Upper lobe of left lung (tissue), 4 donors: ENCODE measurements at regions not wholly inside any gene's neighbourhood (a gene's known extent, or its start where the extent isn't known, plus 50 kb on each side); places are given as distances from the start of the nearest gene placed in this dataset.

Source experiments
- EP300 ChIP-seq, 4 donors: sonication (generic); formaldehyde crosslinking; IDR thresholded peaks; one replicate each; pipeline ENCODE4 v1.5.1; 2017; ENCODE audit warnings: antibody characterized with exemption in 4 of 4, control low read depth in 2 of 4
- POLR2A ChIP-seq, 4 donors: fragments of 450-650 bp; IDR thresholded peaks; one replicate each; pipeline ENCODE4 v1.5.1; 2016 to 2017; ENCODE audit warnings: antibody characterized with exemption in 4 of 4, mild to moderate bottlenecking in 2 of 4
- TF ChIP-seq, protein P1 (sequence below), 6 experiments: fragments of 450-650 bp in 4 of 6; fragments of 200-600 bp in 2 of 6; sonication (generic) in 2 of 6; IDR thresholded peaks; one replicate each; pipeline ENCODE4 v1.5.1; 2016 to 2019; ENCODE audit warnings: antibody characterized with exemption in 6 of 6

DNA sequence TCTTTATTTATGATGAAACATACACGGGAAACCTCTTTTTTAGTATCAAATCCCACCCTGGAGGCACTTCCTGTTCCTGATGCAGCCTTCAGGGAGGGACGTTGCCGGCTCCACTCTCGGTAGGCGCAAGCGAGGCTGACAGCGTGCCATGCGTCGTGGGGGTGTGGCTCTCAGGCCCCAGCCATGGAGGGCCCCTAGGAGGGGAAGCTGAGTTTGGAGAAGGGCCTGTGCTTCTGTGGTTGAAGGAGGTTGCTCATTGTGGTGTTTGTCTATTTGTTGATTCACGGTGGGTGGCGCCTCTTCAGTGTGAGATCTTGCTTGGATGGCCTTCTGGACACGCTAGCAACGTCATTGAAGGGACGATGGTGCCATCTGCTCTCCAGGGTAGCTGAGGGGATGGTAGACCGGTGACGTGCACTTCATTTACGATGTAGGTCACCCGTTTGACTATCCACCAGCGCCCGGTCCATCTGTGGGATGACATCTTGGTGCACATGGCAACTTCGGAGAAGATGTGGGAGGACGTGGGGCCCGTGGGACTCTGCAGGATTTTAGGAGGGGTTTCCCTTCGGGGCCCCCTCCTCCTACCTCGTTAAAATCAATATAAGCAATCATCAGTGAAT is 126.3 kb upstream of the RTL1 start:
- TF ChIP-seq, protein P1, sequence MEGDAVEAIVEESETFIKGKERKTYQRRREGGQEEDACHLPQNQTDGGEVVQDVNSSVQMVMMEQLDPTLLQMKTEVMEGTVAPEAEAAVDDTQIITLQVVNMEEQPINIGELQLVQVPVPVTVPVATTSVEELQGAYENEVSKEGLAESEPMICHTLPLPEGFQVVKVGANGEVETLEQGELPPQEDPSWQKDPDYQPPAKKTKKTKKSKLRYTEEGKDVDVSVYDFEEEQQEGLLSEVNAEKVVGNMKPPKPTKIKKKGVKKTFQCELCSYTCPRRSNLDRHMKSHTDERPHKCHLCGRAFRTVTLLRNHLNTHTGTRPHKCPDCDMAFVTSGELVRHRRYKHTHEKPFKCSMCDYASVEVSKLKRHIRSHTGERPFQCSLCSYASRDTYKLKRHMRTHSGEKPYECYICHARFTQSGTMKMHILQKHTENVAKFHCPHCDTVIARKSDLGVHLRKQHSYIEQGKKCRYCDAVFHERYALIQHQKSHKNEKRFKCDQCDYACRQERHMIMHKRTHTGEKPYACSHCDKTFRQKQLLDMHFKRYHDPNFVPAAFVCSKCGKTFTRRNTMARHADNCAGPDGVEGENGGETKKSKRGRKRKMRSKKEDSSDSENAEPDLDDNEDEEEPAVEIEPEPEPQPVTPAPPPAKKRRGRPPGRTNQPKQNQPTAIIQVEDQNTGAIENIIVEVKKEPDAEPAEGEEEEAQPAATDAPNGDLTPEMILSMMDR (IDR thresholded peaks at IDR 0.05), result no peak
- TF ChIP-seq POLR2A (IDR thresholded peaks at IDR 0.05) (no peak), EP300 (IDR thresholded peaks at IDR 0.05) (no peak)
